ENCODE measurements at regions not wholly inside any gene's neighbourhood (a gene's known extent, or its start where the extent isn't known, plus 50 kb on each side); places are given as distances from the start of the nearest gene placed in this dataset.

- no peak overlapping the region for H3K27ac ChIP-seq
- intact Hi-C loops (cut with DNase I): no loop called here
- H3K27me3 ChIP-seq: no peaks in the 10 kb centered on the region
- no peaks in the 10 kb centered on the region for H3K36me3 ChIP-seq
- H3K9me3 ChIP-seq: no peaks in the 10 kb centered on the region
- H3K4me1 ChIP-seq: no peaks in the 10 kb centered on the region
- DNase-seq (no peak), ATAC-seq (no peak)
- H3K4me3 ChIP-seq: no peak overlapping the region
- no peak for TF ChIP-seq CTCF (IDR thresholded peaks at IDR 0.05)
- WGBS, 2 donors: 96 to 98% methylated on average over 5 of the region's 5 CpGs
Observed at GRCh38 chr10:33993917-33994316, 659.5 kb upstream of the NRP1 start.

GRCh38 chr10:33991924-33992323, 657.5 kb upstream of the NRP1 start:
- Histone ChIP-seq H3K4me1 (no peaks in the 10 kb centered on the region), H3K36me3 (no peaks in the 10 kb centered on the region), H3K9me3 (no peaks in the 10 kb centered on the region), H3K4me3 (no peak overlapping the region), H3K27ac (no peak overlapping the region), H3K27me3 (no peaks in the 10 kb centered on the region)
- ATAC-seq (no peak), DNase-seq (no peak)
- 89 to 92% methylated on average over 3 of the region's 3 CpGs for WGBS, 2 donors
- TF ChIP-seq CTCF (IDR thresholded peaks at IDR 0.05): no peak
- intact Hi-C loops (cut with DNase I): no loop called here

- DNase-seq (no peak), ATAC-seq (no peak)
- no peaks in the 10 kb centered on the region for H3K36me3 ChIP-seq
- peaks cover 0 to 7% (median 0%) of the 10 kb centered on the region in 11 donors for H3K9me3 ChIP-seq
- no peak for TF ChIP-seq CTCF (IDR thresholded peaks at IDR 0.05)
- H3K4me1 ChIP-seq: no peaks in the 10 kb centered on the region
- no peak overlapping the region for H3K27ac ChIP-seq
- H3K4me3 ChIP-seq: no peak overlapping the region
- 68 to 77% methylated on average over 4 of the region's 4 CpGs for WGBS, 2 donors
- intact Hi-C loops (cut with DNase I): no loop called here
- H3K27me3 ChIP-seq: no peaks in the 10 kb centered on the region
Observed at GRCh38 chr10:33986515-33986914, 652.0 kb upstream of the NRP1 start.

GRCh38 chr10:33986016-33986415, 651.5 kb upstream of the NRP1 start:
- H3K9me3 ChIP-seq: peaks cover 0 to 7% (median 0%) of the 10 kb centered on the region in 11 donors
- H3K4me1 ChIP-seq: no peaks in the 10 kb centered on the region
- no peak for TF ChIP-seq CTCF (IDR thresholded peaks at IDR 0.05)
- no peaks in the 10 kb centered on the region for H3K27me3 ChIP-seq
- WGBS, 2 donors: 73 to 94% methylated on average over 4 of the region's 4 CpGs
- intact Hi-C loops (cut with DNase I): no loop called here
- H3K4me3 ChIP-seq: no peak overlapping the region
- no peaks in the 10 kb centered on the region for H3K36me3 ChIP-seq
- no peak overlapping the region for H3K27ac ChIP-seq
- ATAC-seq: no peak
- DNase-seq: no peak

GRCh38 chr10:33982995-33983394, 648.5 kb upstream of the NRP1 start:
- no peak overlapping the region for H3K4me3 ChIP-seq
- H3K4me1 ChIP-seq: no peaks in the 10 kb centered on the region
- H3K9me3 ChIP-seq: peaks cover 0 to 7% (median 0%) of the 10 kb centered on the region in 11 donors
- no peak for TF ChIP-seq CTCF (IDR thresholded peaks at IDR 0.05)
- DNase-seq: no peak
- no peaks in the 10 kb centered on the region for H3K27me3 ChIP-seq
- 73 to 76% methylated on average over 3 of the region's 3 CpGs for WGBS, 2 donors
- no peaks in the 10 kb centered on the region for H3K36me3 ChIP-seq
- H3K27ac ChIP-seq: no peak overlapping the region
- no peak for ATAC-seq
- intact Hi-C loops (cut with DNase I): no loop called here
